GM13977 (cell line): ENCODE measurements at regions not wholly inside any gene's neighbourhood (a gene's known extent, or its start where the extent isn't known, plus 50 kb on each side); places are given as distances from the start of the nearest gene placed in this dataset.
A peak's percentile ranks its signal among the peaks of the same experiment; 100 is the strongest.

Experiments used
- DNase-seq: peaks from one replicate; pipeline ENCODE4 v3.0.0; 2012; ENCODE audit warnings: low spot score
- CTCF ChIP-seq: IDR thresholded peaks from 2 replicates; pipeline ENCODE4 v1.5.1; 2012; ENCODE audit warnings: mild to moderate bottlenecking, control low read depth; ENCODE audit not compliant: insufficient read depth; ENCODE audit errors: extremely low read depth, missing control alignments
- in situ Hi-C: fragments of 300-500 bp; cut with MboI; formaldehyde crosslinking; loops from one replicate; pipeline ENCODE4 v1.12.0; 2022; ENCODE audit warnings: low sequenced_read_pairs, low pct_unique_long_range_greater_than_20kb, mixed read lengths, inconsistent platforms; ENCODE audit not compliant: unreplicated experiment

- in situ Hi-C loops = no loop called here
- DNase-seq = no peak
- TF ChIP-seq CTCF = no peak
These were observed 243.9 kb upstream of the GULP1 start for GRCh38 chr2:188047735-188048134.

- in situ Hi-C loops = no loop called here
- DNase-seq = no peak
- TF ChIP-seq CTCF = no peak
These were observed 240.9 kb upstream of the GULP1 start for GRCh38 chr2:188050726-188051125.

- in situ Hi-C loops = no loop called here
- no peak for TF ChIP-seq CTCF
- no peak for DNase-seq
These were observed 240.0 kb upstream of the GULP1 start for GRCh38 chr2:188051706-188052105.

GRCh38 chr2:188065386-188065785 is 226.3 kb upstream of the GULP1 start:
- no peak for DNase-seq
- peak; percentile 5 for TF ChIP-seq CTCF
- in situ Hi-C loops = no loop called here

GRCh38 chr2:188068093-188068492 is 223.6 kb upstream of the GULP1 start:
- in situ Hi-C loops = no loop called here
- TF ChIP-seq CTCF = no peak

GRCh38 chr2:188076149-188077056 is 215.3 kb upstream of the GULP1 start:
- in situ Hi-C loops = no loop called here
- TF ChIP-seq CTCF = no peak
- peak; percentile 3 for DNase-seq

More at GRCh38 chr2:188068093-188068492, 223.6 kb upstream of the GULP1 start:
- DNase-seq = no peak
